Ishikawa (cell line): ENCODE measurements at regions not wholly inside any gene's neighbourhood (a gene's known extent, or its start where the extent isn't known, plus 50 kb on each side); places are given as distances from the start of the nearest gene placed in this dataset.

ENCODE experiments used
- CEBPB ChIP-seq: IDR thresholded peaks from 2 replicates; pipeline ENCODE4 v1.6.1; 2012
- EGR1 ChIP-seq: IDR thresholded peaks from 2 replicates; pipeline ENCODE4 v1.6.1; 2012
- EP300 ChIP-seq: IDR thresholded peaks from 2 replicates; pipeline ENCODE4 v1.6.1; 2012; ENCODE audit warnings: borderline replicate concordance
- RAD21 ChIP-seq: IDR thresholded peaks from 2 replicates; pipeline ENCODE4 v1.6.1; 2012; ENCODE audit warnings: low read depth
- TAF1 ChIP-seq: IDR thresholded peaks from 2 replicates; pipeline ENCODE4 v1.6.1; 2012; ENCODE audit warnings: low read depth, mild to moderate bottlenecking
- TEAD4 ChIP-seq: IDR thresholded peaks from 2 replicates; pipeline ENCODE4 v1.6.1; 2012
- YY1 ChIP-seq: IDR thresholded peaks from 2 replicates; pipeline ENCODE4 v1.6.1; 2012; ENCODE audit warnings: low read depth
- ZBTB7A ChIP-seq: IDR thresholded peaks from 2 replicates; pipeline ENCODE4 v1.6.1; 2012; ENCODE audit warnings: low read depth
- TF ChIP-seq, protein P1 (sequence below): IDR thresholded peaks from 2 replicates; pipeline ENCODE4 v1.6.1; 2012; ENCODE audit warnings: low read depth, mild to moderate bottlenecking
- TF ChIP-seq, protein P2 (sequence below): IDR thresholded peaks from 2 replicates; pipeline ENCODE4 v1.6.1; 2012
- TF ChIP-seq, protein P3 (sequence below): IDR thresholded peaks from 2 replicates; pipeline ENCODE4 v1.6.1; 2012

DNA sequence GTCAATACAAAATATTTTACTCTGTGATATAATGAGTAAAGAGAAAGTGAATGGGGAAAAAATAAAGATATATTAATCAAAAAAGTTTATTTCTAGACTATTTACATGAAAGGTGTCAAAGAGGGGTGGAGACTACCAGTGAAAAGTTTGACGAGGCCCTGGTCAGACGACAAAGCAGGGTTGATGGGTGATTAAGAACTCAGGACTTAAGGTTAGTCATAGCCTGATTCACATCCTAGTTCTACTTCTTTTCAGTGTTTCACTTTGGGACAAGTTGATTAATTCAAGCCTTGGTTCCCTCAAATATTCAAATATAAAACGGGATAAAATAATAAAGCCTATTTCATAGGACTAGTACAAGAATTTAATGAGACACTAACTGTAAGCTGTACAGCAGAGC lies 178.2 kb upstream of the HS3ST5 start:
- TF ChIP-seq RAD21 (no peak), YY1 (no peak), EP300 (no peak), TAF1 (no peak), ZBTB7A (no peak), TEAD4 (no peak), CEBPB (no peak), EGR1 (no peak)
- TF ChIP-seq, protein P1, sequence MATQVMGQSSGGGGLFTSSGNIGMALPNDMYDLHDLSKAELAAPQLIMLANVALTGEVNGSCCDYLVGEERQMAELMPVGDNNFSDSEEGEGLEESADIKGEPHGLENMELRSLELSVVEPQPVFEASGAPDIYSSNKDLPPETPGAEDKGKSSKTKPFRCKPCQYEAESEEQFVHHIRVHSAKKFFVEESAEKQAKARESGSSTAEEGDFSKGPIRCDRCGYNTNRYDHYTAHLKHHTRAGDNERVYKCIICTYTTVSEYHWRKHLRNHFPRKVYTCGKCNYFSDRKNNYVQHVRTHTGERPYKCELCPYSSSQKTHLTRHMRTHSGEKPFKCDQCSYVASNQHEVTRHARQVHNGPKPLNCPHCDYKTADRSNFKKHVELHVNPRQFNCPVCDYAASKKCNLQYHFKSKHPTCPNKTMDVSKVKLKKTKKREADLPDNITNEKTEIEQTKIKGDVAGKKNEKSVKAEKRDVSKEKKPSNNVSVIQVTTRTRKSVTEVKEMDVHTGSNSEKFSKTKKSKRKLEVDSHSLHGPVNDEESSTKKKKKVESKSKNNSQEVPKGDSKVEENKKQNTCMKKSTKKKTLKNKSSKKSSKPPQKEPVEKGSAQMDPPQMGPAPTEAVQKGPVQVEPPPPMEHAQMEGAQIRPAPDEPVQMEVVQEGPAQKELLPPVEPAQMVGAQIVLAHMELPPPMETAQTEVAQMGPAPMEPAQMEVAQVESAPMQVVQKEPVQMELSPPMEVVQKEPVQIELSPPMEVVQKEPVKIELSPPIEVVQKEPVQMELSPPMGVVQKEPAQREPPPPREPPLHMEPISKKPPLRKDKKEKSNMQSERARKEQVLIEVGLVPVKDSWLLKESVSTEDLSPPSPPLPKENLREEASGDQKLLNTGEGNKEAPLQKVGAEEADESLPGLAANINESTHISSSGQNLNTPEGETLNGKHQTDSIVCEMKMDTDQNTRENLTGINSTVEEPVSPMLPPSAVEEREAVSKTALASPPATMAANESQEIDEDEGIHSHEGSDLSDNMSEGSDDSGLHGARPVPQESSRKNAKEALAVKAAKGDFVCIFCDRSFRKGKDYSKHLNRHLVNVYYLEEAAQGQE: no peak
- TF ChIP-seq, protein P2, sequence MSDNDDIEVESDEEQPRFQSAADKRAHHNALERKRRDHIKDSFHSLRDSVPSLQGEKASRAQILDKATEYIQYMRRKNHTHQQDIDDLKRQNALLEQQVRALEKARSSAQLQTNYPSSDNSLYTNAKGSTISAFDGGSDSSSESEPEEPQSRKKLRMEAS: no peak
- TF ChIP-seq, protein P3, sequence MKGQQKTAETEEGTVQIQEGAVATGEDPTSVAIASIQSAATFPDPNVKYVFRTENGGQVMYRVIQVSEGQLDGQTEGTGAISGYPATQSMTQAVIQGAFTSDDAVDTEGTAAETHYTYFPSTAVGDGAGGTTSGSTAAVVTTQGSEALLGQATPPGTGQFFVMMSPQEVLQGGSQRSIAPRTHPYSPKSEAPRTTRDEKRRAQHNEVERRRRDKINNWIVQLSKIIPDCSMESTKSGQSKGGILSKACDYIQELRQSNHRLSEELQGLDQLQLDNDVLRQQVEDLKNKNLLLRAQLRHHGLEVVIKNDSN: no peak
